Keratinocyte (primary cell): ENCODE measurements at regions not wholly inside any gene's neighbourhood (a gene's known extent, or its start where the extent isn't known, plus 50 kb on each side); places are given as distances from the start of the nearest gene placed in this dataset.

Source experiments
- DNase-seq: peaks from one replicate; pipeline ENCODE4 v3.0.0-alpha.2; 2011; ENCODE audit warnings: low read depth, missing footprints, low spot score
- FAIRE-seq: peaks from 2 replicates; lab custom pipeline; 2011; peaks lifted over from hg19 to GRCh38; lab: Jason Lieb, UNC
- H2AFZ ChIP-seq: 2 replicates; pipeline ENCODE4 v1.6.0; 2012; ENCODE audit warnings: low read length, control low read depth, inconsistent platforms; ENCODE audit not compliant: control insufficient read depth
- H3K27ac ChIP-seq: 2 replicates; pipeline ENCODE4 v1.5.1; 2011; ENCODE audit warnings: low read length; ENCODE audit not compliant: control insufficient read depth, insufficient read depth
- H3K27me3 ChIP-seq: 3 replicates; pipeline ENCODE4 v1.6.0; 2011; ENCODE audit warnings: low read length; ENCODE audit not compliant: control insufficient read depth, insufficient read depth; ENCODE audit errors: extremely low read depth
- H3K36me3 ChIP-seq, 2 experiments: 2 replicates in 1 of 2; 3 replicates in 1 of 2; pipeline ENCODE4 v1.5.1; 2011; ENCODE audit warnings: low read length in 2 of 2, mild to moderate bottlenecking in 1 of 2; ENCODE audit not compliant: control insufficient read depth in 2 of 2, insufficient read depth in 2 of 2; ENCODE audit errors: extremely low read depth in 1 of 2
- H3K4me1 ChIP-seq: 3 replicates; pipeline ENCODE4 v1.5.1; 2011; ENCODE audit warnings: low read length; ENCODE audit not compliant: control insufficient read depth, insufficient read depth; ENCODE audit errors: extremely low read depth
- H3K4me2 ChIP-seq: 3 replicates; pipeline ENCODE4 v1.6.0; 2011; ENCODE audit warnings: low read depth, low read length; ENCODE audit not compliant: control insufficient read depth, insufficient read depth; ENCODE audit errors: extremely low read depth
- H3K4me3 ChIP-seq, 3 experiments: fragments of 200-600 bp in 1 of 3; sonication (generic) in 1 of 3; 2 replicates in 2 of 3; 3 replicates in 1 of 3; pipeline ENCODE4 v1.5.1; 2011 to 2016; ENCODE audit warnings: low read length in 3 of 3, mild to moderate bottlenecking in 3 of 3, control low read depth in 2 of 3, inconsistent platforms in 1 of 3, low read depth in 1 of 3, mixed read lengths in 1 of 3, mixed run types in 1 of 3, moderate library complexity in 1 of 3; ENCODE audit not compliant: control insufficient read depth in 2 of 3, insufficient read depth in 2 of 3; ENCODE audit errors: extremely low read depth in 1 of 3
- H3K79me2 ChIP-seq: 2 replicates; pipeline ENCODE4 v1.6.0; 2012; ENCODE audit warnings: low read length; ENCODE audit not compliant: control insufficient read depth, insufficient read depth
- H3K9ac ChIP-seq: 3 replicates; pipeline ENCODE4 v1.6.0; 2011; ENCODE audit warnings: low read length; ENCODE audit not compliant: control insufficient read depth, insufficient read depth; ENCODE audit errors: extremely low read depth
- H3K9me1 ChIP-seq: 3 replicates; pipeline ENCODE4 v1.6.0; 2011; ENCODE audit warnings: low read length; ENCODE audit not compliant: control insufficient read depth, insufficient read depth; ENCODE audit errors: extremely low read depth
- H3K9me3 ChIP-seq: 2 replicates; pipeline ENCODE4 v1.5.1; 2012; ENCODE audit warnings: low read depth, low read length; ENCODE audit not compliant: control insufficient read depth
- H4K20me1 ChIP-seq: 3 replicates; pipeline ENCODE4 v1.6.0; 2011; ENCODE audit warnings: low read length; ENCODE audit not compliant: control insufficient read depth, insufficient read depth; ENCODE audit errors: extremely low read depth
- EZH2 ChIP-seq: IDR thresholded peaks from one replicate; pipeline ENCODE4 v1.6.1; 2012; ENCODE audit warnings: inconsistent platforms, mild to moderate bottlenecking, low read length, moderate library complexity
- dilution Hi-C: fragments of 300-500 bp; cut with MboI; formaldehyde crosslinking; loops from one replicate; pipeline ENCODE4 v1.7.0; 2020; ENCODE audit warnings: low sequenced_read_pairs; ENCODE audit not compliant: extremely low pct_ligation_motif_present
- TF ChIP-seq, protein P1 (sequence below), 3 experiments: IDR thresholded peaks in 1 of 3; conservative IDR thresholded peaks in 1 of 3; optimal IDR thresholded peaks in 1 of 3; 2 replicates in 2 of 3; 3 replicates in 1 of 3; pipeline versions ENCODE3 to v1.5.1; 2011; ENCODE audit warnings: low read length in 3 of 3, mild to moderate bottlenecking in 3 of 3, moderate library complexity in 2 of 3, control low read depth in 1 of 3, inconsistent platforms in 1 of 3; ENCODE audit not compliant: insufficient read depth in 2 of 3; ENCODE audit errors: extremely low read depth in 1 of 3

- FAIRE-seq, result no peak
- Histone ChIP-seq H4K20me1 (no peaks in the 10 kb centered on the region), H3K4me3 (no peak overlapping the region), H3K27me3 (peaks cover 5% of the 10 kb centered on the region), H2AFZ (no peak overlapping the region), H3K79me2 (no peaks in the 10 kb centered on the region), H3K4me1 (no peaks in the 10 kb centered on the region), H3K27ac (no peak overlapping the region), H3K9ac (no peak overlapping the region), H3K9me3 (no peaks in the 10 kb centered on the region), H3K36me3 (no peaks in the 10 kb centered on the region), H3K4me2 (no peak overlapping the region), H3K9me1 (no peaks in the 10 kb centered on the region)
- dilution Hi-C loops, result no loop called here
- TF ChIP-seq EZH2, result no peak
- TF ChIP-seq, protein P1, sequence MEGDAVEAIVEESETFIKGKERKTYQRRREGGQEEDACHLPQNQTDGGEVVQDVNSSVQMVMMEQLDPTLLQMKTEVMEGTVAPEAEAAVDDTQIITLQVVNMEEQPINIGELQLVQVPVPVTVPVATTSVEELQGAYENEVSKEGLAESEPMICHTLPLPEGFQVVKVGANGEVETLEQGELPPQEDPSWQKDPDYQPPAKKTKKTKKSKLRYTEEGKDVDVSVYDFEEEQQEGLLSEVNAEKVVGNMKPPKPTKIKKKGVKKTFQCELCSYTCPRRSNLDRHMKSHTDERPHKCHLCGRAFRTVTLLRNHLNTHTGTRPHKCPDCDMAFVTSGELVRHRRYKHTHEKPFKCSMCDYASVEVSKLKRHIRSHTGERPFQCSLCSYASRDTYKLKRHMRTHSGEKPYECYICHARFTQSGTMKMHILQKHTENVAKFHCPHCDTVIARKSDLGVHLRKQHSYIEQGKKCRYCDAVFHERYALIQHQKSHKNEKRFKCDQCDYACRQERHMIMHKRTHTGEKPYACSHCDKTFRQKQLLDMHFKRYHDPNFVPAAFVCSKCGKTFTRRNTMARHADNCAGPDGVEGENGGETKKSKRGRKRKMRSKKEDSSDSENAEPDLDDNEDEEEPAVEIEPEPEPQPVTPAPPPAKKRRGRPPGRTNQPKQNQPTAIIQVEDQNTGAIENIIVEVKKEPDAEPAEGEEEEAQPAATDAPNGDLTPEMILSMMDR (optimal IDR thresholded peaks at IDR 0.05 in 1 of 3, IDR thresholded peaks at IDR 0.05 in 1 of 3, conservative IDR thresholded peaks at IDR 0.05 in 1 of 3; ENCODE audit: extremely low read depth in 1 of 3, insufficient read depth in 2 of 3, low read length in 3 of 3), result no peak
- DNase-seq, result no peak
These were observed 178.3 kb downstream of the EMP1 start for GRCh38 chr12:13374793-13375192.

GRCh38 chr12:13373803-13374202, 177.3 kb downstream of the EMP1 start:
- Histone ChIP-seq H3K36me3 (no peaks in the 10 kb centered on the region), H3K4me1 (no peaks in the 10 kb centered on the region), H3K79me2 (no peaks in the 10 kb centered on the region), H3K27ac (no peak overlapping the region), H3K4me3 (no peak overlapping the region), H3K27me3 (peaks cover 5% of the 10 kb centered on the region), H3K9me3 (no peaks in the 10 kb centered on the region), H4K20me1 (no peaks in the 10 kb centered on the region), H3K9ac (no peak overlapping the region), H3K9me1 (no peaks in the 10 kb centered on the region), H3K4me2 (no peak overlapping the region), H2AFZ (no peak overlapping the region)
- TF ChIP-seq, protein P1 (optimal IDR thresholded peaks at IDR 0.05 in 1 of 3, IDR thresholded peaks at IDR 0.05 in 1 of 3, conservative IDR thresholded peaks at IDR 0.05 in 1 of 3; ENCODE audit: extremely low read depth in 1 of 3, insufficient read depth in 2 of 3, low read length in 3 of 3), result no peak
- TF ChIP-seq EZH2, result no peak
- dilution Hi-C loops, result no loop called here
- no peak for FAIRE-seq
- DNase-seq, result no peak
